WERI-Rb-1 (cell line): ENCODE measurements at regions not wholly inside any gene's neighbourhood (a gene's known extent, or its start where the extent isn't known, plus 50 kb on each side); places are given as distances from the start of the nearest gene placed in this dataset.
A peak's percentile ranks its signal among the peaks of the same experiment; 100 is the strongest.

Experiments
- DNase-seq: peaks from one replicate; pipeline ENCODE4 v3.0.0-alpha.2; 2020
- H3K27ac ChIP-seq: fragments of 250-450 bp; sonication (Bioruptor Pico); 2 replicates; pipeline ENCODE4 v1.5.1; 2020; ENCODE audit warnings: mild to moderate bottlenecking, moderate library complexity
- H3K27me3 ChIP-seq: fragments of 250-450 bp; sonication (Bioruptor Pico); 2 replicates; pipeline ENCODE4 v1.5.1; 2021; ENCODE audit warnings: mild to moderate bottlenecking, low read depth, moderate library complexity; ENCODE audit not compliant: insufficient read depth, severe bottlenecking
- H3K36me3 ChIP-seq: fragments of 250-450 bp; sonication (Bioruptor Pico); 2 replicates; pipeline ENCODE4 v1.5.1; 2020; ENCODE audit warnings: mild to moderate bottlenecking, moderate library complexity
- H3K4me3 ChIP-seq: 2 replicates; pipeline ENCODE4 v1.5.1; 2011; ENCODE audit warnings: low read depth, mild to moderate bottlenecking, control low read depth, low read length
- H3K9me3 ChIP-seq: fragments of 250-450 bp; sonication (Bioruptor Pico); 2 replicates; pipeline ENCODE4 v1.5.1; 2021; ENCODE audit warnings: mild to moderate bottlenecking, moderate library complexity; ENCODE audit not compliant: severe bottlenecking
- TF ChIP-seq, protein P1 (sequence below): IDR thresholded peaks from 2 replicates; pipeline ENCODE4 v1.5.1; 2011; ENCODE audit warnings: low read depth, mild to moderate bottlenecking, control low read depth, inconsistent platforms, low read length

DNA sequence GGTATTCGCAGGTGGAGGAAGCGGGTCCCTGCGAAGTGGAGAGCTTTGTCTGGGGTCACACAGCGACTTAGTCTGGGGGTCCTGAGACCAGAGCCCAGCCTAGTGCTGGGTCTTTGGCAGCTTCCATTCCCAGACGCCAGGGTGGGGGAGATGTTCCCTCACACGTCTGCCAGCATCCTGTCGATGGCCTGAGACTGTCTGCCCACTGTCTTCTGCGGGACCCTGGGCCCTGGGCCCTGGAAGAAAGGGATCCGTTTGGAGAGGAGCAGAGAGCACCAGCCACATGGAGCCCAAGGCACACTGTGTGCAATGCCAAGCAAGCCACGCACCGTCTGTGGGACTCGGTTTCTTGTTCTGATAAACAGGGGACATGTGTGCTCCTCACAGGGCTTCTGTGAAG, 197.2 kb downstream of the KIF26A start:
- DNase-seq = no peak
- Histone ChIP-seq H3K27me3 (no peaks in the 10 kb centered on the region), H3K36me3 (no peaks in the 10 kb centered on the region), H3K4me3 (no peak overlapping the region), H3K27ac (no peak overlapping the region), H3K9me3 (no peaks in the 10 kb centered on the region)
- TF ChIP-seq, protein P1, sequence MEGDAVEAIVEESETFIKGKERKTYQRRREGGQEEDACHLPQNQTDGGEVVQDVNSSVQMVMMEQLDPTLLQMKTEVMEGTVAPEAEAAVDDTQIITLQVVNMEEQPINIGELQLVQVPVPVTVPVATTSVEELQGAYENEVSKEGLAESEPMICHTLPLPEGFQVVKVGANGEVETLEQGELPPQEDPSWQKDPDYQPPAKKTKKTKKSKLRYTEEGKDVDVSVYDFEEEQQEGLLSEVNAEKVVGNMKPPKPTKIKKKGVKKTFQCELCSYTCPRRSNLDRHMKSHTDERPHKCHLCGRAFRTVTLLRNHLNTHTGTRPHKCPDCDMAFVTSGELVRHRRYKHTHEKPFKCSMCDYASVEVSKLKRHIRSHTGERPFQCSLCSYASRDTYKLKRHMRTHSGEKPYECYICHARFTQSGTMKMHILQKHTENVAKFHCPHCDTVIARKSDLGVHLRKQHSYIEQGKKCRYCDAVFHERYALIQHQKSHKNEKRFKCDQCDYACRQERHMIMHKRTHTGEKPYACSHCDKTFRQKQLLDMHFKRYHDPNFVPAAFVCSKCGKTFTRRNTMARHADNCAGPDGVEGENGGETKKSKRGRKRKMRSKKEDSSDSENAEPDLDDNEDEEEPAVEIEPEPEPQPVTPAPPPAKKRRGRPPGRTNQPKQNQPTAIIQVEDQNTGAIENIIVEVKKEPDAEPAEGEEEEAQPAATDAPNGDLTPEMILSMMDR = no peak

- TF ChIP-seq, protein P1 = no peak
- H3K9me3 ChIP-seq = no peaks in the 10 kb centered on the region
- no peaks in the 10 kb centered on the region for H3K27me3 ChIP-seq
- no peak for DNase-seq
- H3K36me3 ChIP-seq = no peaks in the 10 kb centered on the region
- no peak overlapping the region for H3K4me3 ChIP-seq
- H3K27ac ChIP-seq = no peak overlapping the region
These were observed 199.0 kb downstream of the KIF26A start for GRCh38 chr14:104337351-104337750.

DNA sequence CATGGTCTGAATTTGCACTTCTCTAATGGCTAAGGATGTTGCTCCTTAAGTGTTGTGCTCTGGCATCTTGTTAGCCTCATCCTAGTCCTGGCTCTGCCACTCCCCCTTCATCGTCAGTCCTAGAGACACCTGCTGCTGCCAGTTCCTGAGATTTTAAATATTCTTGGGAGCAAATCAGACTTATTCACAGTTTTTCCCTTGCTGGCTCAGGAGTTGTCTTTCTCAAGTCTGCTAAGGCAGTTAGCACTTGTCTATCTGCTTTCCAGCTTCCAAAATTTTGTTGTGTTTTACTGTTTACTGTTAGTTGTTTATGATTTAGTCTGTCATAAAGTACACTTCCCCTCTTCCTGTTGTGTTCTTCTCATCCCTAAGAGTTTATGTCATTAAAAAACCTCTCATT, 201.0 kb downstream of the KIF26A start:
- H3K9me3 ChIP-seq = no peaks in the 10 kb centered on the region
- no peak for DNase-seq
- TF ChIP-seq, protein P1 = no peak
- no peak overlapping the region for H3K27ac ChIP-seq
- no peaks in the 10 kb centered on the region for H3K36me3 ChIP-seq
- H3K27me3 ChIP-seq = no peaks in the 10 kb centered on the region
- no peak overlapping the region for H3K4me3 ChIP-seq

DNA sequence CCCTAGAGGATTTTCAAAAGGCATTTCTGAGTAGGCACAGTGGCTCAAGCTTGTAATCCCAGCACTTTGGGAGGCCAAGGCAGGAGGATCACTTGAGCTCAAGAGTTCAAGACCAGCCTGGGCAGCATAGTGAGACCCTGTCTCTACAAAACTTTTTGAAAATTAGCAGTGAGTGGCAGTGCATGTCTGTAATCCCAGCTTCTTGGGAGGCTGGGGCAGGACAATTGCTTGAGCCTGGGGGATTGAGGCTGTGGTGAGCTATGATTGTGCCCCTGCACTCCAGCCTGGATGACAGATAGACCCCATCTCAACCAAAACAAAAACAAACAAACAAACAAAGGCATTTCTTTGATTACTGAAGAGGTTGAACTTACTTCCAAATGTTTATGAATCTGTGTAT, 201.4 kb downstream of the KIF26A start:
- Histone ChIP-seq H3K36me3 (no peaks in the 10 kb centered on the region), H3K27ac (no peak overlapping the region)
- TF ChIP-seq, protein P1 = no peak

GRCh38 chr14:104341532-104342434, 203.4 kb downstream of the KIF26A start:
- no peak overlapping the region for H3K27ac ChIP-seq
- H3K36me3 ChIP-seq = no peaks in the 10 kb centered on the region
- no peak overlapping the region for H3K4me3 ChIP-seq
- peak; percentile 80 for DNase-seq
- TF ChIP-seq, protein P1 = peak; percentile 68
- H3K27me3 ChIP-seq = no peaks in the 10 kb centered on the region
- H3K9me3 ChIP-seq = no peaks in the 10 kb centered on the region

More for the DNA sequence above, 201.4 kb downstream of the KIF26A start:
- DNase-seq = no peak
- no peaks in the 10 kb centered on the region for H3K9me3 ChIP-seq
- no peaks in the 10 kb centered on the region for H3K27me3 ChIP-seq
- H3K4me3 ChIP-seq = no peak overlapping the region
